HepG2 (cell line): ENCODE measurements at regions not wholly inside any gene's neighbourhood (a gene's known extent, or its start where the extent isn't known, plus 50 kb on each side); places are given as distances from the start of the nearest gene placed in this dataset.

Source experiments
- CBX5 ChIP-seq: sonication (generic); formaldehyde crosslinking; IDR thresholded peaks from 2 replicates; pipeline ENCODE4 v1.4.0; 2020; ENCODE audit warnings: missing genetic modification reagents, borderline replicate concordance
- ELF4 ChIP-seq: sonication (generic); formaldehyde crosslinking; IDR thresholded peaks from 2 replicates; pipeline ENCODE4 v1.5.0; 2020; ENCODE audit warnings: missing genetic modification reagents, mild to moderate bottlenecking, moderate library complexity, borderline replicate concordance
- KIAA2018 ChIP-seq: sonication (generic); formaldehyde crosslinking; IDR thresholded peaks from 2 replicates; pipeline ENCODE4 v1.5.0; 2020; ENCODE audit warnings: mild to moderate bottlenecking, missing genetic modification reagents, borderline replicate concordance
- TFE3 ChIP-seq: IDR thresholded peaks from 2 replicates; pipeline ENCODE4 v1.6.1; 2016
- ZFYVE20 ChIP-seq: sonication (generic); formaldehyde crosslinking; IDR thresholded peaks from 2 replicates; pipeline ENCODE4 v1.8.0; 2023; ENCODE audit warnings: low read depth, mild to moderate bottlenecking, moderate library complexity, missing genetic modification reagents, borderline replicate concordance
- ZNF383 ChIP-seq: sonication (generic); formaldehyde crosslinking; IDR thresholded peaks from 2 replicates; pipeline ENCODE4 v1.4.0; 2020; ENCODE audit warnings: missing genetic modification reagents, mild to moderate bottlenecking, borderline replicate concordance
- ZNF44 ChIP-seq: sonication (generic); formaldehyde crosslinking; IDR thresholded peaks from 2 replicates; pipeline ENCODE4 v1.5.1; 2020; ENCODE audit warnings: mild to moderate bottlenecking, missing genetic modification reagents
- ZNF792 ChIP-seq: IDR thresholded peaks from 2 replicates; pipeline ENCODE4 v1.6.1; 2016
- TF ChIP-seq, protein P1 (sequence below): sonication (generic); formaldehyde crosslinking; IDR thresholded peaks from 2 replicates; pipeline ENCODE4 v1.4.0; 2020; ENCODE audit warnings: missing genetic modification reagents
- TF ChIP-seq, protein P2 (sequence below): sonication (generic); formaldehyde crosslinking; IDR thresholded peaks from 2 replicates; pipeline ENCODE4 v1.4.0; 2020; ENCODE audit warnings: mild to moderate bottlenecking, missing genetic modification reagents, borderline replicate concordance

DNA sequence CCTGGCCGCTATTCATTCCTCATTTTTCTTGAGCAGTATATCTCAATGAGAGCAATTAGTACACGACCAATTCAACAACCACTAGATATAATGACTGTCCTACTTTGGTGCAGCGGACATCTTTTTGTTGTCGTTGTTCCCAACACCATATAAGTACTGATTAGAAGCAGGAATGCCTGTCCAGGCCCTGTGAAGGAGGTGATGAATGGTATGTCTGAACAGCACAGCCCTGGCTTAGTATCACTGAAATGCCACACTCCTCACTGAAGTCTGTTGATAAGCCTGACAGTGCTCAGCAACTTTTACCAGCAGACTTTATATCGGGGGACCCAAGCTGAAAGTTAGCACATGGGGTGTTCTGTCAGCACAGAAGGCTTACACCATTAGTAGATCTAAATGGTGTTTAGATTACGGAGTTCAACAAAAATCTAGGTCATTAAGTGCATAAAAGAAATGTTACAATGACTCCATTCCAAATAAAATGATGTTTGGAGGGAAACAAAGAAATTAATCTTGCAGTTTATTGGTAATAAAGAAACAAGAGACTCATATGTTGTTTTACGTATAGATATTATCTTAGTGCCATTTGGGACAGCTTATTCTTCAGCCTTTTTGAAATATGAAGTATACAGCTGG is 228.3 kb upstream of the TTC29 start (continued):
- TF ChIP-seq KIAA2018 (CRISPR knock-in tag) (no peak), CBX5 (CRISPR knock-in tag) (no peak), TFE3 (CRISPR knock-in tag) (no peak), ZNF792 (CRISPR knock-in tag) (no peak), ZNF383 (CRISPR knock-in tag) (no peak), ZFYVE20 (no peak), ZNF44 (CRISPR knock-in tag) (no peak), ELF4 (CRISPR knock-in tag) (no peak)
- TF ChIP-seq, protein P1, sequence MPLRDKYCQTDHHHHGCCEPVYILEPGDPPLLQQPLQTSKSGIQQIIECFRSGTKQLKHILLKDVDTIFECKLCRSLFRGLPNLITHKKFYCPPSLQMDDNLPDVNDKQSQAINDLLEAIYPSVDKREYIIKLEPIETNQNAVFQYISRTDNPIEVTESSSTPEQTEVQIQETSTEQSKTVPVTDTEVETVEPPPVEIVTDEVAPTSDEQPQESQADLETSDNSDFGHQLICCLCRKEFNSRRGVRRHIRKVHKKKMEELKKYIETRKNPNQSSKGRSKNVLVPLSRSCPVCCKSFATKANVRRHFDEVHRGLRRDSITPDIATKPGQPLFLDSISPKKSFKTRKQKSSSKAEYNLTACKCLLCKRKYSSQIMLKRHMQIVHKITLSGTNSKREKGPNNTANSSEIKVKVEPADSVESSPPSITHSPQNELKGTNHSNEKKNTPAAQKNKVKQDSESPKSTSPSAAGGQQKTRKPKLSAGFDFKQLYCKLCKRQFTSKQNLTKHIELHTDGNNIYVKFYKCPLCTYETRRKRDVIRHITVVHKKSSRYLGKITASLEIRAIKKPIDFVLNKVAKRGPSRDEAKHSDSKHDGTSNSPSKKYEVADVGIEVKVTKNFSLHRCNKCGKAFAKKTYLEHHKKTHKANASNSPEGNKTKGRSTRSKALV (CRISPR knock-in tag): no peak
- TF ChIP-seq, protein P2, sequence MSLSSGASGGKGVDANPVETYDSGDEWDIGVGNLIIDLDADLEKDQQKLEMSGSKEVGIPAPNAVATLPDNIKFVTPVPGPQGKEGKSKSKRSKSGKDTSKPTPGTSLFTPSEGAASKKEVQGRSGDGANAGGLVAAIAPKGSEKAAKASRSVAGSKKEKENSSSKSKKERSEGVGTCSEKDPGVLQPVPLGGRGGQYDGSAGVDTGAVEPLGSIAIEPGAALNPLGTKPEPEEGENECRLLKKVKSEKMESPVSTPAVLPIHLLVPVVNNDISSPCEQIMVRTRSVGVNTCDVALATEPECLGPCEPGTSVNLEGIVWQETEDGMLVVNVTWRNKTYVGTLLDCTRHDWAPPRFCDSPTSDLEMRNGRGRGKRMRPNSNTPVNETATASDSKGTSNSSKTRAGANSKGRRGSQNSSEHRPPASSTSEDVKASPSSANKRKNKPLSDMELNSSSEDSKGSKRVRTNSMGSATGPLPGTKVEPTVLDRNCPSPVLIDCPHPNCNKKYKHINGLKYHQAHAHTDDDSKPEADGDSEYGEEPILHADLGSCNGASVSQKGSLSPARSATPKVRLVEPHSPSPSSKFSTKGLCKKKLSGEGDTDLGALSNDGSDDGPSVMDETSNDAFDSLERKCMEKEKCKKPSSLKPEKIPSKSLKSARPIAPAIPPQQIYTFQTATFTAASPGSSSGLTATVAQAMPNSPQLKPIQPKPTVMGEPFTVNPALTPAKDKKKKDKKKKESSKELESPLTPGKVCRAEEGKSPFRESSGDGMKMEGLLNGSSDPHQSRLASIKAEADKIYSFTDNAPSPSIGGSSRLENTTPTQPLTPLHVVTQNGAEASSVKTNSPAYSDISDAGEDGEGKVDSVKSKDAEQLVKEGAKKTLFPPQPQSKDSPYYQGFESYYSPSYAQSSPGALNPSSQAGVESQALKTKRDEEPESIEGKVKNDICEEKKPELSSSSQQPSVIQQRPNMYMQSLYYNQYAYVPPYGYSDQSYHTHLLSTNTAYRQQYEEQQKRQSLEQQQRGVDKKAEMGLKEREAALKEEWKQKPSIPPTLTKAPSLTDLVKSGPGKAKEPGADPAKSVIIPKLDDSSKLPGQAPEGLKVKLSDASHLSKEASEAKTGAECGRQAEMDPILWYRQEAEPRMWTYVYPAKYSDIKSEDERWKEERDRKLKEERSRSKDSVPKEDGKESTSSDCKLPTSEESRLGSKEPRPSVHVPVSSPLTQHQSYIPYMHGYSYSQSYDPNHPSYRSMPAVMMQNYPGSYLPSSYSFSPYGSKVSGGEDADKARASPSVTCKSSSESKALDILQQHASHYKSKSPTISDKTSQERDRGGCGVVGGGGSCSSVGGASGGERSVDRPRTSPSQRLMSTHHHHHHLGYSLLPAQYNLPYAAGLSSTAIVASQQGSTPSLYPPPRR (CRISPR knock-in tag): no peak
